ENCODE measurements at regions not wholly inside any gene's neighbourhood (a gene's known extent, or its start where the extent isn't known, plus 50 kb on each side); places are given as distances from the start of the nearest gene placed in this dataset.

- TF ChIP-seq CTCF (IDR thresholded peaks at IDR 0.05) (no peak), POLR2A (IDR thresholded peaks at IDR 0.05) (no peak)
Observed at GRCh38 chr13:85317781-85318180, 481.4 kb downstream of the SLITRK6 start.
